Esophagus muscularis mucosa (tissue), 3 donors: ENCODE measurements at regions not wholly inside any gene's neighbourhood (a gene's known extent, or its start where the extent isn't known, plus 50 kb on each side); places are given as distances from the start of the nearest gene placed in this dataset.

Source experiments
- POLR2AphosphoS5 ChIP-seq, 2 donors: sonication (generic); formaldehyde crosslinking; IDR thresholded peaks; one replicate each; pipeline ENCODE4 v1.6.1; 2017; ENCODE audit warnings: antibody characterized with exemption in 2 of 2
- TF ChIP-seq, protein P1 (sequence below), 3 experiments: fragments of 200-600 bp in 2 of 3; fragments of 450-650 bp in 1 of 3; sonication (generic) in 2 of 3; IDR thresholded peaks; one replicate each; pipeline ENCODE4 v1.5.1; 2017 to 2019; ENCODE audit warnings: antibody characterized with exemption in 3 of 3, mild to moderate bottlenecking in 2 of 3, moderate library complexity in 1 of 3

DNA sequence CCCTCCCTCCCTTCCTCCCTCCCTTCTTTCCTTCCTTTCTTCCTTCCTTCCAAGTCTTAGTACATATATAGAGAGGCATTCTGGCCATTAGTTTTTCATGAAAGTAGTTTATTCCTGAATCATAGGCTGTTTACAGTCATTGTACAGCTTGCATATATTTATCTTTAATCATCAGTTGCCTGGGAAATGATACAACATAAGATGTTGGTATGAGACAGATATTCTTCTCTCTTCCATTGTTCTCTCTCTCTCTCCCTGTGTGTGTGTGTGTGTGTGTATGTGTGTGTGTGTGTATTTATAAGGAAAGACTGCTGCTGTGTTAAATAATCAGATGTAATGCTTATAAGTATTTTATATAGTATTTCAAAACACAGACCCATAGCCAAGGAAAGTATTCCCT lies 289.8 kb upstream of the UBE2E3 start:
- TF ChIP-seq, protein P1, sequence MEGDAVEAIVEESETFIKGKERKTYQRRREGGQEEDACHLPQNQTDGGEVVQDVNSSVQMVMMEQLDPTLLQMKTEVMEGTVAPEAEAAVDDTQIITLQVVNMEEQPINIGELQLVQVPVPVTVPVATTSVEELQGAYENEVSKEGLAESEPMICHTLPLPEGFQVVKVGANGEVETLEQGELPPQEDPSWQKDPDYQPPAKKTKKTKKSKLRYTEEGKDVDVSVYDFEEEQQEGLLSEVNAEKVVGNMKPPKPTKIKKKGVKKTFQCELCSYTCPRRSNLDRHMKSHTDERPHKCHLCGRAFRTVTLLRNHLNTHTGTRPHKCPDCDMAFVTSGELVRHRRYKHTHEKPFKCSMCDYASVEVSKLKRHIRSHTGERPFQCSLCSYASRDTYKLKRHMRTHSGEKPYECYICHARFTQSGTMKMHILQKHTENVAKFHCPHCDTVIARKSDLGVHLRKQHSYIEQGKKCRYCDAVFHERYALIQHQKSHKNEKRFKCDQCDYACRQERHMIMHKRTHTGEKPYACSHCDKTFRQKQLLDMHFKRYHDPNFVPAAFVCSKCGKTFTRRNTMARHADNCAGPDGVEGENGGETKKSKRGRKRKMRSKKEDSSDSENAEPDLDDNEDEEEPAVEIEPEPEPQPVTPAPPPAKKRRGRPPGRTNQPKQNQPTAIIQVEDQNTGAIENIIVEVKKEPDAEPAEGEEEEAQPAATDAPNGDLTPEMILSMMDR (IDR thresholded peaks at IDR 0.05): no peak
- no peak for TF ChIP-seq POLR2AphosphoS5 (IDR thresholded peaks at IDR 0.05)
